ENCODE measurements at regions not wholly inside any gene's neighbourhood (a gene's known extent, or its start where the extent isn't known, plus 50 kb on each side); places are given as distances from the start of the nearest gene placed in this dataset.

DNA sequence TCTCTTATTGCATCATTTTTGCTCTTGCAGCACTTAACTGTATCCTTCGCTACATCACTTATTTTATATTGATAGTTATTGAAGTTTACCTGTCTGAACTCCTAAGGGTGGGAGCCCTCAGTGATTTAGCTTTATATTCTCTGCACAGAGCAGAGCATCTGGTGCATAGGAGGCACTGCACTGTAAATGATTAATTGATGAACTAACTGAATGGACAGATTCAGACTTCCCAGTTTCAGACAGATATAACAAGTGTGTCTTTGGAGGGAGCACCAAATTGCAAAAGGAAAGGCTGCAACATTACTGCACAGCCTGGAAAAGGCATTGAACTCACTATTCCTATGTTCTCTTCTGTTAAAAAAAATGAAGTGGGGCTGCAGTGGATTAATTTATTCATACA lies 160.3 kb downstream of the EDN1 start:
- Histone ChIP-seq H3K4me1 (peaks cover 25% of the 10 kb centered on the region), H3K9me3 (peaks cover 16% of the 10 kb centered on the region), H3K4me3 (ENCODE audit: low read depth, low read length) (no peak overlapping the region), H3K36me3 (ENCODE audit: control insufficient read depth, insufficient read depth, low read length) (no peaks in the 10 kb centered on the region), H3K27me3 (replicated peaks; ENCODE audit: control insufficient read depth, insufficient read depth, low read length) (no peaks in the 10 kb centered on the region)
- POLR2A ChIA-PET = no interaction called here
- H3K27me3 Mint-ChIP-seq (ENCODE audit: insufficient read depth, unreplicated experiment) = no peaks in the 10 kb centered on the region
- BruUV-seq (replicated peaks) = no TSS peak
- H3K4me1 Mint-ChIP-seq (ENCODE audit: low read depth, unreplicated experiment) = peaks cover 15% of the 10 kb centered on the region
- no peak for DNase-seq
- CTCF ChIA-PET = no interaction called here
- H3K4me3 Mint-ChIP-seq (ENCODE audit: unreplicated experiment) = no peak overlapping the region
- H3K9me3 Mint-ChIP-seq (ENCODE audit: unreplicated experiment) = peaks cover 43% of the 10 kb centered on the region
- H3K36me3 Mint-ChIP-seq (ENCODE audit: insufficient read depth, unreplicated experiment) = no peaks in the 10 kb centered on the region
- intact Hi-C loops (cut with micrococcal nuclease; ENCODE audit: unreplicated experiment) = no loop called here
- H3K27ac Mint-ChIP-seq (ENCODE audit: unreplicated experiment) = no peak overlapping the region
- TF ChIP-seq CTCF (IDR thresholded peaks at IDR 0.05; ENCODE audit: insufficient read depth in 1 of 2, low read depth in 1 of 2, low read length in 1 of 2, severe bottlenecking in 1 of 2, unreplicated experiment in 1 of 2) = no peak

GRCh38 chr6:12456343-12456742 lies 166.2 kb downstream of the EDN1 start:
- Histone ChIP-seq H3K9me3 (peaks cover 20% of the 10 kb centered on the region), H3K27me3 (replicated peaks; ENCODE audit: control insufficient read depth, insufficient read depth, low read length) (no peaks in the 10 kb centered on the region), H3K36me3 (ENCODE audit: control insufficient read depth, insufficient read depth, low read length) (no peaks in the 10 kb centered on the region), H3K4me1 (0 out of 2 replicates have a peak, but pooled peaks cover 4% of the 10 kb centered on the region), H3K4me3 (ENCODE audit: low read depth, low read length) (no peak overlapping the region)
- H3K36me3 Mint-ChIP-seq (ENCODE audit: insufficient read depth, unreplicated experiment) = no peaks in the 10 kb centered on the region
- DNase-seq = no peak
- no peak overlapping the region for H3K27ac Mint-ChIP-seq (ENCODE audit: unreplicated experiment)
- intact Hi-C loops (cut with micrococcal nuclease; ENCODE audit: unreplicated experiment) = no loop called here
- CTCF ChIA-PET = interaction anchor here (0.7 kb wide), 1 partner anchor 51 kb away, joined by 3 read pairs; no protein-coding TSS in a partner anchor
- H3K9me3 Mint-ChIP-seq (ENCODE audit: unreplicated experiment) = peaks cover 43% of the 10 kb centered on the region
- H3K4me3 Mint-ChIP-seq (ENCODE audit: unreplicated experiment) = no peak overlapping the region
- POLR2A ChIA-PET = no interaction called here
- H3K4me1 Mint-ChIP-seq (ENCODE audit: low read depth, unreplicated experiment) = peaks cover 7% of the 10 kb centered on the region
- no TSS peak for BruUV-seq (replicated peaks)
- no peak for TF ChIP-seq CTCF (IDR thresholded peaks at IDR 0.05; ENCODE audit: insufficient read depth in 1 of 2, low read depth in 1 of 2, low read length in 1 of 2, severe bottlenecking in 1 of 2, unreplicated experiment in 1 of 2)
- H3K27me3 Mint-ChIP-seq (ENCODE audit: insufficient read depth, unreplicated experiment) = no peaks in the 10 kb centered on the region

GRCh38 chr6:12457094-12457493 lies 166.9 kb downstream of the EDN1 start:
- Mint-ChIP-seq H3K9me3 (ENCODE audit: unreplicated experiment) (peaks cover 42% of the 10 kb centered on the region), H3K27ac (ENCODE audit: unreplicated experiment) (no peak overlapping the region)
- no peak for TF ChIP-seq CTCF (IDR thresholded peaks at IDR 0.05; ENCODE audit: insufficient read depth in 1 of 2, low read depth in 1 of 2, low read length in 1 of 2, severe bottlenecking in 1 of 2, unreplicated experiment in 1 of 2)

More at GRCh38 chr6:12457094-12457493, 166.9 kb downstream of the EDN1 start:
- intact Hi-C loops (cut with micrococcal nuclease; ENCODE audit: unreplicated experiment) = no loop called here
- H3K4me1 ChIP-seq = 0 out of 2 replicates have a peak, but pooled peaks cover 4% of the 10 kb centered on the region
- H3K36me3 ChIP-seq (ENCODE audit: control insufficient read depth, insufficient read depth, low read length) = no peaks in the 10 kb centered on the region
- no peak overlapping the region for H3K4me3 Mint-ChIP-seq (ENCODE audit: unreplicated experiment)
- ChIA-PET CTCF (no interaction called here), POLR2A (no interaction called here)
- peaks cover 22% of the 10 kb centered on the region for H3K9me3 ChIP-seq
- no TSS peak for BruUV-seq (replicated peaks)
- no peaks in the 10 kb centered on the region for H3K36me3 Mint-ChIP-seq (ENCODE audit: insufficient read depth, unreplicated experiment)
- no peaks in the 10 kb centered on the region for H3K27me3 ChIP-seq (replicated peaks; ENCODE audit: control insufficient read depth, insufficient read depth, low read length)
- DNase-seq = no peak
- no peak overlapping the region for H3K4me3 ChIP-seq (ENCODE audit: low read depth, low read length)
- H3K27me3 Mint-ChIP-seq (ENCODE audit: insufficient read depth, unreplicated experiment) = no peaks in the 10 kb centered on the region
- peaks cover 7% of the 10 kb centered on the region for H3K4me1 Mint-ChIP-seq (ENCODE audit: low read depth, unreplicated experiment)
